ENCODE measurements at regions not wholly inside any gene's neighbourhood (a gene's known extent, or its start where the extent isn't known, plus 50 kb on each side); places are given as distances from the start of the nearest gene placed in this dataset.

GRCh38 chr7:46940178-46940577, 641.7 kb downstream of the TNS3 start:
- H3K4me3 ChIP-seq: no peak overlapping the region
- H3K4me1 ChIP-seq (replicated peaks in 1 of 2): no peaks in the 10 kb centered on the region
- in situ Hi-C loops (cut with MboI; ENCODE audit: low pct_unique_long_range_greater_than_20kb in 2 of 9, low sequenced_read_pairs in 9 of 9, unreplicated experiment in 9 of 9): no loop called here
- H3K27ac ChIP-seq: no peak overlapping the region
- no peak for ATAC-seq (replicated peaks in 6 of 8)
- 0 to 89% (median 63%) methylated on average over 1 to 5 of the region's 5 CpGs; no CpG with 5 or more reads in 3 of the 10 experiments for WGBS, 10 experiments

- no peaks in the 10 kb centered on the region for H3K4me1 ChIP-seq (replicated peaks in 1 of 2)
- in situ Hi-C loops (cut with MboI; ENCODE audit: low pct_unique_long_range_greater_than_20kb in 2 of 9, low sequenced_read_pairs in 9 of 9, unreplicated experiment in 9 of 9): no loop called here
- H3K27ac ChIP-seq: no peak overlapping the region
- H3K4me3 ChIP-seq: no peak overlapping the region
- WGBS, 10 experiments: 20 to 100% (median 89%) methylated on average over 1 to 8 of the region's 8 CpGs; no CpG with 5 or more reads in 3 of the 10 experiments
- ATAC-seq (replicated peaks in 6 of 8): no peak
Observed at GRCh38 chr7:46939558-46939957, 642.4 kb downstream of the TNS3 start.

DNA sequence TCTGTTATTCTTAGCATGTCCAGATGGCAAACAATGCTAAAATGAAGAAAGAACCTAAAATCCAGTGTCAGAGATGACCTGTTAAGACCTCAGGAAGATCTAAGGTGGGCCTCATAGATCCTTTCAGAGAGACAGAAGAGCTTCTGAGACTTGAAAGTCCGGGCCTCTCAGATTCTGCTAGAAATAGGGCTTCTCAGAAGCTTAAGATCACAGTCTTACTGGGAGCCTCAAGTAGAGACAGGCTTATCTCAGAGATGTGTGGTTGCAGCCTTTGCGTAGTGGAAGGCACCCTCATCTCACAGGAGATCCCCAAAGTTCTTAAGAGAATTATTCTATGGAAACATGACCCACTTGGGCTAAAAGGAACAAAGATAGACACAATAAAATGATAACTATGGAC, 642.8 kb downstream of the TNS3 start:
- H3K4me3 ChIP-seq: no peak overlapping the region
- H3K27ac ChIP-seq: no peak overlapping the region
- in situ Hi-C loops (cut with MboI; ENCODE audit: low pct_unique_long_range_greater_than_20kb in 2 of 9, low sequenced_read_pairs in 9 of 9, unreplicated experiment in 9 of 9): no loop called here
- H3K4me1 ChIP-seq (replicated peaks in 1 of 2): no peaks in the 10 kb centered on the region
- ATAC-seq (replicated peaks in 6 of 8): no peak
- WGBS, 10 experiments: 20 to 33% (median 20%) methylated on average over 1 of the region's 2 CpGs; no CpG with 5 or more reads in 7 of the 10 experiments

DNA sequence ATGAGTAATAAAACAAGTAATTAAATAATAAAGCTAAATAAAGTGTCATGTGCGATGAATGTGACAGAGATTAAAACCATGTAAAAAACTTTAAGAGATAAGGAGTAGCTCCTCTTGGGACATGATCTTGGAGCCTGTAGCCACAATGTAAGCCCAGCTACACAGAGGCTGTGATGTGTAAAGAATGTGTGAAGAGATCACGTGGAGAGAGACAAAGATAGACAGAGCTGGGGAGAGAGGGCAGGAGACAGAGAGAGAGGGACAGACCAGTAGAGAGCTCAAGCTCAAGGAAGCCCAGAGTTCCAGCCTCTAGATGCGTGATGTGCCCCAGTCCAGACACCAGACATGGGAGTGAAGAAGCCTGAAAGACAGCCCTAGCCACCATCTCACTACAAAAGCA, 644.1 kb downstream of the TNS3 start:
- 48 to 100% (median 85%) methylated on average over 1 to 3 of the region's 3 CpGs for WGBS, 10 experiments
- Histone ChIP-seq H3K27ac (no peak overlapping the region), H3K4me1 (replicated peaks in 1 of 2) (peaks cover 5 to 10% of the 10 kb centered on the region in 2 donors), H3K4me3 (no peak overlapping the region)
- no peak for ATAC-seq (replicated peaks in 6 of 8)
- in situ Hi-C loops (cut with MboI; ENCODE audit: low pct_unique_long_range_greater_than_20kb in 2 of 9, low sequenced_read_pairs in 9 of 9, unreplicated experiment in 9 of 9): no loop called here

- peak in 1 of 8 experiments; percentile 21 for ATAC-seq (replicated peaks in 6 of 8)
- 17 to 100% (median 68%) methylated on average over 1 to 3 of the region's 3 CpGs for WGBS, 10 experiments
- in situ Hi-C loops (cut with MboI; ENCODE audit: low pct_unique_long_range_greater_than_20kb in 2 of 9, low sequenced_read_pairs in 9 of 9, unreplicated experiment in 9 of 9): no loop called here
- Histone ChIP-seq H3K4me3 (no peak overlapping the region), H3K4me1 (replicated peaks in 1 of 2) (peaks cover 8 to 16% of the 10 kb centered on the region in 2 donors), H3K27ac (no peak overlapping the region)
Observed at GRCh38 chr7:46934198-46934825, 647.6 kb downstream of the TNS3 start.

- 4 to 100% (median 77%) methylated on average over 1 to 4 of the region's 4 CpGs for WGBS, 10 experiments
- peaks cover 8 to 16% of the 10 kb centered on the region in 2 donors for H3K4me1 ChIP-seq (replicated peaks in 1 of 2)
- H3K27ac ChIP-seq: peak overlapping the region in 1 of 2 donors; percentile 68
- no peak for ATAC-seq (replicated peaks in 6 of 8)
- in situ Hi-C loops (cut with MboI; ENCODE audit: low pct_unique_long_range_greater_than_20kb in 2 of 9, low sequenced_read_pairs in 9 of 9, unreplicated experiment in 9 of 9): no loop called here
- no peak overlapping the region for H3K4me3 ChIP-seq
Observed at GRCh38 chr7:46933596-46933995, 648.3 kb downstream of the TNS3 start.

- WGBS, 10 experiments: 6 to 100% (median 58%) methylated on average over 1 to 7 of the region's 7 CpGs
- peak overlapping the region; percentile 68 for H3K27ac ChIP-seq
- peak in 7 of 8 experiments; percentile 59 to 100 (median 96) for ATAC-seq (replicated peaks in 6 of 8)
- H3K4me1 ChIP-seq (replicated peaks in 1 of 2): peaks cover 8 to 16% of the 10 kb centered on the region in 2 donors
- in situ Hi-C loops (cut with MboI; ENCODE audit: low pct_unique_long_range_greater_than_20kb in 2 of 9, low sequenced_read_pairs in 9 of 9, unreplicated experiment in 9 of 9): no loop called here
- H3K4me3 ChIP-seq: no peak overlapping the region
Observed at GRCh38 chr7:46932676-46933424, 649.1 kb downstream of the TNS3 start.

DNA sequence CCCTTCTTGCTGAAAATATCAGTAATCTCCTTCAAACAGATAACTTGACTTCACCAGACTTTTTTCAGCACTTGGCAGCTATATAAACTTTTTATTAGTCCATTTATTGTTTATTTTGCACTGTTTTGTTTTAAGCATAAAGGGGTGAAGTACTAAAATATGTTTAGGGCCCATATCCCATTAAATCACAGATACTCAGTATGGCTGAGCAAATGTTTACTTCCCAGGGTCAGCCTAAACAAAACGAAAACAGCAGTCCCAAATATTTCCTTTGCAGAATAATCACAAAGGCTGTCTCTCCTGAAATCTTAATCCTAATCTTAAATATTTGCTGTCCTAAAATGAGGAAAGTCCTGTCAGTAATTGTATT, 649.6 kb downstream of the TNS3 start:
- 0 to 90% (median 67%) methylated on average over 1 of the region's 1 CpG; no CpG with 5 or more reads in 1 of the 10 experiments for WGBS, 10 experiments
- in situ Hi-C loops (cut with MboI; ENCODE audit: low pct_unique_long_range_greater_than_20kb in 2 of 9, low sequenced_read_pairs in 9 of 9, unreplicated experiment in 9 of 9): no loop called here
- Histone ChIP-seq H3K4me1 (replicated peaks in 1 of 2) (peaks cover 8 to 16% of the 10 kb centered on the region in 2 donors), H3K4me3 (no peak overlapping the region), H3K27ac (peak overlapping the region in 1 of 2 donors; percentile 68)
- no peak for ATAC-seq (replicated peaks in 6 of 8)

GRCh38 chr7:46930366-46930765, 651.5 kb downstream of the TNS3 start:
- Histone ChIP-seq H3K4me3 (no peak overlapping the region), H3K4me1 (replicated peaks in 1 of 2) (peaks cover 8 to 16% of the 10 kb centered on the region in 2 donors), H3K27ac (no peak overlapping the region)
- peak in 7 of 8 experiments; percentile 46 to 92 (median 69) for ATAC-seq (replicated peaks in 6 of 8)
- in situ Hi-C loops (cut with MboI; ENCODE audit: low pct_unique_long_range_greater_than_20kb in 2 of 9, low sequenced_read_pairs in 9 of 9, unreplicated experiment in 9 of 9): no loop called here
- 3 to 100% (median 67%) methylated on average over 1 to 3 of the region's 3 CpGs; no CpG with 5 or more reads in 2 of the 10 experiments for WGBS, 10 experiments

DNA sequence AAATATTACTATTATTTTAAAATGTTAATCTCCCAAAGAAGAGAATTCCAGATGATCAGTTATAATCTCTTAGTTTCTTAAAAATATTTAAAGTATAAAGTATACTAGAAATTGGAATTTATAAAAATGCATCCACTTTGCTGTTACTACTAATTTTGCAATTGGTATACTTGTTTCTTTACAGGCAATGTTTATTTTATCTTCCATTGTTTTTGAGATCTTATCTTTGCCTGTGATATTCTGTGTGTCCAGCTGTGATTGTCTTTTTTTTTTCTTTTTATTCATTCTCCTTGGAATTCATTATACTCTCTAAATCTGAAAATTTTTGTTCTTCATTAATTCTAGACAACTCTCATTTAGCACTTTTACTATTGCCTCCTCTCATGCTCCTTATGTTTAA, 652.6 kb downstream of the TNS3 start:
- no peak for ATAC-seq (replicated peaks in 6 of 8)
- in situ Hi-C loops (cut with MboI; ENCODE audit: low pct_unique_long_range_greater_than_20kb in 2 of 9, low sequenced_read_pairs in 9 of 9, unreplicated experiment in 9 of 9): no loop called here
- Histone ChIP-seq H3K4me3 (no peak overlapping the region), H3K27ac (no peak overlapping the region), H3K4me1 (replicated peaks in 1 of 2) (peaks cover 8 to 16% of the 10 kb centered on the region in 2 donors)

GRCh38 chr7:46928719-46929118, 653.2 kb downstream of the TNS3 start:
- Histone ChIP-seq H3K27ac (no peak overlapping the region), H3K4me3 (no peak overlapping the region), H3K4me1 (replicated peaks in 1 of 2) (peaks cover 8 to 15% of the 10 kb centered on the region in 2 donors)
- in situ Hi-C loops (cut with MboI; ENCODE audit: low pct_unique_long_range_greater_than_20kb in 2 of 9, low sequenced_read_pairs in 9 of 9, unreplicated experiment in 9 of 9): no loop called here
- WGBS, 10 experiments: 25 to 82% (median 64%) methylated on average over 1 to 4 of the region's 4 CpGs
- no peak for ATAC-seq (replicated peaks in 6 of 8)

GRCh38 chr7:46927131-46927810, 654.6 kb downstream of the TNS3 start:
- in situ Hi-C loops (cut with MboI; ENCODE audit: low pct_unique_long_range_greater_than_20kb in 2 of 9, low sequenced_read_pairs in 9 of 9, unreplicated experiment in 9 of 9): no loop called here
- WGBS, 10 experiments: 59 to 100% (median 87%) methylated on average over 2 to 4 of the region's 4 CpGs; no CpG with 5 or more reads in 1 of the 10 experiments
- Histone ChIP-seq H3K27ac (no peak overlapping the region), H3K4me1 (replicated peaks in 1 of 2) (peaks cover 0 to under 1% of the 10 kb centered on the region in 2 donors), H3K4me3 (no peak overlapping the region)
- ATAC-seq (replicated peaks in 6 of 8): no peak

GRCh38 chr7:46916581-46916980, 665.3 kb downstream of the TNS3 start:
- in situ Hi-C loops (cut with MboI; ENCODE audit: low pct_unique_long_range_greater_than_20kb in 2 of 9, low sequenced_read_pairs in 9 of 9, unreplicated experiment in 9 of 9): no loop called here
- ATAC-seq (replicated peaks in 6 of 8): no peak
- 20 to 100% (median 59%) methylated on average over 1 to 2 of the region's 2 CpGs; no CpG with 5 or more reads in 2 of the 10 experiments for WGBS, 10 experiments
- Histone ChIP-seq H3K4me1 (replicated peaks in 1 of 2) (no peaks in the 10 kb centered on the region), H3K4me3 (no peak overlapping the region), H3K27ac (no peak overlapping the region)
